Hypothalamus (tissue), 51 donors: ENCODE measurements at regions not wholly inside any gene's neighbourhood (a gene's known extent, or its start where the extent isn't known, plus 50 kb on each side); places are given as distances from the start of the nearest gene placed in this dataset.
A peak's percentile ranks its signal among the peaks of the same experiment; 100 is the strongest.

ENCODE experiments used
- DNase-seq, 51 donors: peaks; one replicate each; lab custom pipeline; 2025; lab: John Stamatoyannopoulos, UW

DNA sequence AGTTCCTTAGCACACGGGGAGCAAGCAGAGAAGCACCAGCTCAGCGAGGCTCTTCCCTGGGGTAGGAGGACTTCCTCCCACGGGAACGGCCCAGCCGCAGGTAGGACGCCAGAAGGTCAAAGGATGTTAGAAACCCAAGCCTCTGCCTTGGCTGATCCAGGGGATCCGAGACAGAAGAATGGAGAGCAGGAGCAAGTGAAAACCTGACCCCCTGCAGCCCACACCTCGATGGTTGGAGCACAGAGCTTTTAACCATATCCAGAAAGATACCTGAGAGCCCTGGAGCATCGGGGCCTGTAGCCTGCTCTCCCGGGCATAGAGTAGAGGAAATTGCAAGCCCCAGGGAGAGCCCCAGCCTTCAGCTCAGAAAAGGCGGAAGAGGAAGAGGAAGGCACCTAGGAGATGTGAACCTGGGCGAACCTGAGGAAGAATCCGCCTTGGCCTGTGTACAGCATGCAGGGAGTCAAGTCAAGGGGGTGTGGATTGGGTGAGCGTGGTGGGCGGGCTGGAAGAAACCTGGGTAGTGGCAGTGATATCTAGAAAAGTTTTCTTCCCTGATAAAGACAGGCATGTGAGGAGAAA is 76.3 kb downstream of the PSMG1 start:
- no peak for DNase-seq

DNA sequence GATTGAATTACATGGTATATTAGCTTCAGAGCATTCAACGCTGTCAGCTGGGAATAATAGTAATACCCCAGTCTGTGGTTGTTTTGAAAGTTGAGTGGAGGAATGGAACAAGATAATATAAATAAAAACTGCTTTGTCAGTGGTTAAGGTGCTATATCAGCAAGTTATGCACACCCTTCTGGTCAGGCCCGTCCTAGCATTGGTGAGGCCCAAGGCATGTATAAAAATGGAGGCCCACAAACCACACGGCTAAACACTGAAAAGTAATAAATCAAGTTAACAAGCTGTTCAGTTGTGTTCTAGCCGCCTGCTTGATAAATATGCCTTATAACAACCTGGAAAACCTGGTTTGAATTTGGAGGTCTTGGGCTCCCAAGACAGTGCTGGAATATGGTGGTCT is 77.4 kb downstream of the PSMG1 start:
- no peak for DNase-seq

DNA sequence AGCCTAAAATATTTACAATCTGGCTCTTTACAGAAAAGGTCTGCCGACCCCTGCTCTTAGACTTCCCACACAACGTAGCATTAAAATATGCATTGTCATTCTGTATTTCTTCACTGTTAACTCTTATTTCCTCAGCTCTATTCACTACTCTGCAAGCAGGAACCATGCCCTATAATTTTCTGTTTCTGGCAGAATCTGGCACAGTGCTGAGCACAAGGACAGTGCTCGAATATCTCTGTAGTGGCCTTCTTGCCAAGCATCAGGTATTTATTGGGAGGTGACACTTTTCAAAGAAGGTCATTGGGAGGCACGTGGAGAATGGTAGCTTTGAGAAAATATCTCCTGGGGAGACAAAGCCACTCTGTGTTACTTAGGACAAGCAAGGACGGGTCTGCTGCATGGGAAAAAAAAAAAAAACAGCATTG is 77.9 kb downstream of the PSMG1 start:
- DNase-seq, result no peak

DNA sequence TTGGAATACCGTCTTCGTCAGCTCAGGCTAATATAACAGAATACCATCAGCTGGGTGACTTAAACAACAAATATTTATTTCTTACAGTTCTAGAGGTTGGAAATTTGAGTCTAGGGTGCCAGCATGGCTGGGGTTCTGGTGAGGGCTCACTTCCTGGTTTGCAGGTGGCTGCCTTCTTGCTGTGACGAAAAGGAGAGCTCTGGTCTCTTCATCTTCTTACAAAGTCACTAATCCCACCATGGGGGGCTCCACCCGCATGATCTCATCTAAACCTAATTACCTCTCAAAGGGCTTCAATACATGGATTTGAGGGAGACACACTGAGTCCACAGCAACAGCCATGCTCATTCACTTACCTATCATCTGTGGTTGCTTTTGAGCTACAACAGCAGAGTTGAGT is 78.3 kb downstream of the PSMG1 start:
- DNase-seq, result no peak

DNA sequence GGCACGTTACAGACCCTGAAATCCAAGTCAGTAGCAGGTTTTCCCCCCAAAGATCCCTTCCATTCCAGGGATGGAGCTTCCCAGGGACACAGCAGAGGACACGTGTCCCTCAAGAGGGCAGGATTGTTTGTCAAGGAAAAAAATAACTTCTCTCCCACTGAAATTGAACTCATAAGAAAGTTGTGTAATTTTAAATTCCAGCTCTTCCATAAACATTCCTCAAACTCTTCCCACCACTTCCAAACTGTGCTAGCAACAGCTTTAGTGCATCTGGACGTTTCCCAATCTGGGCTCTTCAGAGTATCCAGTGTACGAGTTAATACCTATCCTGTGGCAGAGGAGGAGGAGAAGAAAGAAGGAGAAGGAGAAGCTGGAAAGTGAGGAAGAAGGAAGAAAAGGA is 79.6 kb downstream of the PSMG1 start:
- no peak for DNase-seq

DNA sequence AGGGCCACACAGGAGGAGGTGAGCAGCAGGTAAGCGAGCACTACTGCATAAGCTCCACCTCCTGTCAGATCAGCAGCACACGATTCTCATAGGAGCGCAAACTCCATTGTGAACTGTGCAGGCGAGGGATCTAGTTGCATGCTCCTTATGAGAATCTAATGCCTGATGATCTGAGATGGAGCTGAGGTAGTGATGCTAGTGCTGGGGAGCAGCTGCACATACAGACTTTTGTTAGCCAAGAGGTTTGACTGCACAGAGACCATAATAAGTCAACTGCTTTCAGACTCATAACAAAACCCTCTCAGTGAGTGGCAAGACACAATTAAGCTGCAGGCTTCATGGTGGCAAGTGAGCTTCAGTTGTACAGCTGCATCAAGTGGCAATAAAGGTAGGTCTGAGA is 83.4 kb downstream of the PSMG1 start:
- DNase-seq, result no peak

DNA sequence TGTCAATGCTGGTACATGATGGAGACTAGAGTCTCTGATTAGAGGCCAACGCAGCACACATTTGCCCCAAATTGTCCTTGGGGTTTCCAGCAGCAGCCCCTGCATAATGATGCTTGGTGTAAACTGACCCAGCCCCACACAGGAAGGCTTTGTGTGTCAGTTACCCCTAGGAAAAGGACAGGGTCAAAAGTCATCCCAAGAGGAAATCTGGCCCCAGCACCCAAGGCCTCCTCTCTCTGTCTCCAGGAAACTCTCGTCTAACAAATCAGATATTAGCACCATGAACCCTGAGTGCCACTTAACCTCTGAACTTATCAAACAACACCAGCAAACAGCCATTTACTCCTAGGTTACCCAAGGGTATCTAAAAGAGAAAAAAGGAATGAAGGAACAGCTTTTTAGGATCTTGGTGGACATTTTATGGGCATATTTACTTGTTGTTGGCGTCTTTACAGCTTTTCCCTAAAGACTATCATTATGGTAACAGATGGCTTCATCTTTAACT is 84.5 kb downstream of the PSMG1 start:
- DNase-seq, result no peak

DNA sequence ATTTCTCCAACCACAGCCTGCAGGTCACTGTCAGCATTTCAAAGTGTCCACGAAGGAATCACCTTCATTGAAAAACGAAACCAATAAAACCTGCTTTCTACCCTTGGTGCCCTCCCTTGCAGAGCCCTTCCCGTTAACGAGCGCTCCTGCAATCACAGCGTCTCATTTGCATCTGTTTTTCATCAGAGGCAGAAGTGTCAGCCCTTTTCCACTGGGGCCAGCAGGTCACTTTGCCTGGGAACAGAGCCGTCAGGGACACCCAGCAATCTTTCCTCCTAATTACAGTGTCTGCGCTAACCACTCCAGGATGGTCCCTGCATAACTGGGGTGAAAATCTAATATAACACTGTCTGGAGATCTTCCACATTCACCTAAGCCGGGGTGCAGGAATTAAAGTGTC is 85.3 kb downstream of the PSMG1 start:
- DNase-seq, result no peak

DNA sequence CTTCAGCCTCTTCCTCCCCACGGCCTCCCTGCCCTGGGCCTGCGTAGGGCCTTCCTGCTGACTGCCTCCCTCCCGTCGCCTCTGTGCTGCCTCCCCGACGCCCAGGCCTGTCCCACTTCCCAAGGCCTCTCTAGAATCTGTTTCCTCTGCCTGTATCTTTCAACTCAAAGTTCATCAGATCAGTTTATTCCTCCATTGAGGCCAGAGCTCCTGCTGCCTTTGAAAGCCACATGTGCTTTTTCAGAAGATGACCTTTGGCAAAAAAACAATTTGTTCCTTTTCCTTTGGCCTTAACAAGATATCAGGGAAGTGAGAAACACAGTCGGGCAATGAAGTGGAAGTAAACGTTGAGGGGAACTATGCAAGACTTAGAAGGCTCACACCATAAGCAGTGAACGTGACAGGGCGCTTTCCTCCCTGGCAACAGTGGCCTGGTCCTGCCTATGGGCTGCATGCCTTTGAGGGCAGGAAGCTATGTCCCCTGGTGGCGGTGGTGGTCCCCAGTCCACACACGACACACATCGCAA is 85.9 kb downstream of the PSMG1 start:
- DNase-seq, result peak in 17 of 51 donors; percentile 5 to 35 (median 15)

DNA sequence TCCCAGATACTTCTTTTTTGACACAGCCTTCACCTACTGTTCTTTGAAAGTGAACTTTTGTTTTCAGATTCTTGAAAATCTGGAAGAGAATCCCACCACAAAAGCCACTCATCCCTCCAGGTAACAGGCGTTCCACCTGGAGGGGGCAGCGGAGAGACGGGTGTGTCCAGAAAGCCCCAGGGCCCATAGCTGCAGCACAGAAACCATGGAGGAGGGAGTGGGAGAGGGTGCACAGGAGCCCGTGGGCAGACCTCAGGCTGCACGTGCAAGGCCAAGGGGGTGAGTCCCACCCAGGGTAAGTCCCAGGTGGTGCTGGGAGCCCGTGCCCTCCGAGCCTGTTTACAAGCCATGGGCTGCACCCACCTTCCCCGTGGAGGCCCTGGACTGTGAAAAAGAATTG is 86.5 kb downstream of the PSMG1 start:
- no peak for DNase-seq

DNA sequence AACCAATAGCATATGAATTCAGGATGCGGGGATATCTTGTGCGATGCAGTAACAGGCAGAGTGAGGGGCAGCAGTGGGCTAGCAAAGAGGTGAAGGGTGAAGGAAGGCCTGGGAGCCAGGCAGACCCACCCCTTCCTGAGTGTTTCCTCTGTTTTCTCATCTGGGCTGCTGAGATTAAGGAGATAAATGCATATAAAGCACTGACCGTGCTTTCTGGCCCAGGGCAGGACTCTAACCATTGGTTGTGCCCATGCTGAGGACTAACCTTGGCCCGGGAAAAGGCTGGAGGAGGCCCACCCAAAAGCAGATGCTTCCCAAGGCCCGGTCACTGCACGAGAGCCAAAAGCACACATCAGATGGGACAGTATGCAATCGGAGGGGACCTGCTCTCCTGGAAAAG is 87.6 kb downstream of the PSMG1 start:
- DNase-seq, result no peak

DNA sequence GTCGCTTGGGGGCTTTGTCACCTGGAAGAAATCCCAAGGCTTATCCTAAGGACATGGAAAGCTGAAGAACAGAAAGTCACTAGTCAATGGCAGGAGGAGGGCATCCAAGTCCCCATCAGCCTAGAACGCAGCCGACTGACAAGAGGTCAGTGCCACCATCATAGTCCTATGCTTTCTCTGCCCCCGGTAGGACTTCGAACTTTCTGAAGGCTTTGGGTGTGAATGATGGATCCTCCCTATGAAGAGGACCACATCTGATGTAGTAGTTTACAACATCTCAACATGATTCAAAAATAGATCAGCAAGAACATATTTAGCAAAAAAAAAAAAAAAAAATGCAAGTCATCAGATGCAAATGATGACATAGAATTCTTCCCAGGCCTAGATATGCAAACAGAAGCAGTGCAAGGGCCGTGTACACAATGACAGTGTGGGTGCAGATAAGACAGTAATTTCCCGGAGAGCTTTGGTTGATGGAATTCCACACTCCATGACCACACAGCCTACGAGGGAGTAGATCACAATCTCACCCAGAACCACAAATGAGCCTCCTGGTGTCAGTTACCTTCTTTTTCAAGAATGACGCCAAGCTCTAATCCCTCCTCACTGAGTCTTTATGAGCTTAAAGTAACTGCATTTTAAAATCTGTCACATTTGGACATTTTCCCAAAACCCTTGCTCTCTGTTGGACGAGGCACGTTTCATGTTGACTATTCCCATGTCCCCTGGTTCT is 88.2 kb downstream of the PSMG1 start:
- DNase-seq, result no peak

DNA sequence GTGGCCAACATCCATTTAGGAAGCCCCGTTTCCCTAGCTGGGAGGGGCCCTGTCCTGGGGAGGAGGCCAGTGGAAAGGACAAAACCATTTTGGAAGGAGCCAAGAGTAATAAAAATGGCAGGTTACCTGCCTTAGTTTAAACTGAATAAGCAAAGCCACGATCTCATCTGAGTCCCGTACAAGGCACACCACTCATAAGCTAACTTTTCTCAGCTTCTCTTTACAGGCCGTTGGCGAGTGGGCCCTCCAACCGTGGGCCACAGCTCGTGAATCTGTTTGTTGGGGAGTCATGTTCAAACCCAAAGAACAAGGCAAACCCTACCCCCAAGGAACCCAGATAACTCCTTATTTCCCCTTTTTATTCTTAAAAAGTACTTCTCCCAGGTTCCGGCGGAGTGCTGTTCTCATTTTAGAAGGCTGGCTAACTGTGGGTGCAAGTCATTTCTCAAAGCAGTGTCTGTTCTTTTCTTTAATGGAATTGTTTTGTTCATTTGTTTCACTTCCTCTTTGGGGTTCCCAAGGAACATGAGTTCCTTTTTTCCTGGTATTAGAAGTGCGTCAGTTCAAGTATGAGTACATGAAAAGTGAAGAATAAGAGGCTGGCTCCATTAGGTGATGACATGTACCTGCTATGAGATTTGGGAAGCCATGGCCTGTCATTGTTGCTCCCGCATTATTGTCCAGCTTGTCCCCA is 89.0 kb downstream of the PSMG1 start:
- peak in 1 of 51 donors; percentile 17 for DNase-seq

DNA sequence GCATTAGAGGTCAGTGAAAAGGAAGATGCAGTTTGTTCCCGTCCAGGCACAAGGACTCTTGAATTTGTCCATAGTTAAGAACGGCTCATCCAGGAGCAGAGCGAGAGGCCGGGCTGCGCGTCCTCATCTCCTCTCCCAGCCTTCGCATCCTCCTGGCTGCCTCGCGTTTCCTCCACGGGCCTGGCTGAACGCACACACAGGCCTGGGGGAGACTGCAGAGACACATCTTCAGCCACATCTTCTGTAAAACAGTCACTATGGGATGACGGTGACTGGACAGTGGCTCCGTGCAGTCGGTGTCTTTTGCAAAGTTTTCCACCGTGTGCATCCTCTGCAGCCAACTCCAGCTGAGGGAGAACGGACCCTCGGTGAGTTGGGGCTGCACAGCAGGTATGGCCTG is 89.7 kb downstream of the PSMG1 start:
- DNase-seq, result no peak

DNA sequence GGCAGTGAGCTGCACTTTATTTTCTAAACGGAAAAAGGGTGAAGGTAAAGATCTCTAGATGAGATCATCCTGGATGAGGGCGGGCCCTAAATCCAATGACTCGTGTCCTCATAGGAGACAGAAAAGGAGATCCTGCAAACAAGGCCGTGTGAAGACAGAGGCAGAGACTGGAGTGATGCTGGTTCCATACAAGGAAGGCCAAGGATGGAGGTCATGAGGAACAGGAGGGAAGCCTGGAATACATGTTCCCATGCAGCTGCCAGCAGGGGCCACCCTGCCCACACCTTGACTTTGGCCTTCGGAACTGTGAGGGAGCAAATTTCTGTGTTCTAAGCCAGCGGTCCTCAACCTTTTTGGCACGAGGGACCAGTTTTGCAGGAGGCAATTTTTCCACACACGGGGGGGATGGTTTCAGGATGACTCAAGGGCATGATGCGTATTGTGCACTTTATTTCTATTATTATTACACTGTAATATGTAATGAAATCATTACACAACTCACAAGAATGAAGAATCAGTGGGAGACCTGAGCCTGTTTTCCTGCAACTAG is 94.3 kb downstream of the PSMG1 start:
- DNase-seq, result no peak

DNA sequence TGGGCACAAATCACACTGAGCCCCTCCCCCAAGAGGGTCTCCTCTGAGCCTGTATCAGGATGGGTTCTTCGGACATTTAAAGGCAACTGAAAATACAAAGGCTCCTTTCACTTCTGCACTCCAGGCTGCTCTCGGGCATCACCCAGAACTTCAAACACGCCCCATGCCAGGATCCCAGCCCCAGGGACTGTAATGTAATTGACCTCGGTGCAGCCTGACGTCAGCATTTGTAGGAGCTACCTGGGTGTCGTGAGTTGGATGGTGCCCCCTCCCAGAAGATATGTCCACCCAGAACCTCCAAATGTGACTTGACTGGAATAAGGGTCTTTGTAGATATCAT is 95.2 kb downstream of the PSMG1 start:
- peak in 2 of 51 donors; percentile 16 to 23 for DNase-seq

DNA sequence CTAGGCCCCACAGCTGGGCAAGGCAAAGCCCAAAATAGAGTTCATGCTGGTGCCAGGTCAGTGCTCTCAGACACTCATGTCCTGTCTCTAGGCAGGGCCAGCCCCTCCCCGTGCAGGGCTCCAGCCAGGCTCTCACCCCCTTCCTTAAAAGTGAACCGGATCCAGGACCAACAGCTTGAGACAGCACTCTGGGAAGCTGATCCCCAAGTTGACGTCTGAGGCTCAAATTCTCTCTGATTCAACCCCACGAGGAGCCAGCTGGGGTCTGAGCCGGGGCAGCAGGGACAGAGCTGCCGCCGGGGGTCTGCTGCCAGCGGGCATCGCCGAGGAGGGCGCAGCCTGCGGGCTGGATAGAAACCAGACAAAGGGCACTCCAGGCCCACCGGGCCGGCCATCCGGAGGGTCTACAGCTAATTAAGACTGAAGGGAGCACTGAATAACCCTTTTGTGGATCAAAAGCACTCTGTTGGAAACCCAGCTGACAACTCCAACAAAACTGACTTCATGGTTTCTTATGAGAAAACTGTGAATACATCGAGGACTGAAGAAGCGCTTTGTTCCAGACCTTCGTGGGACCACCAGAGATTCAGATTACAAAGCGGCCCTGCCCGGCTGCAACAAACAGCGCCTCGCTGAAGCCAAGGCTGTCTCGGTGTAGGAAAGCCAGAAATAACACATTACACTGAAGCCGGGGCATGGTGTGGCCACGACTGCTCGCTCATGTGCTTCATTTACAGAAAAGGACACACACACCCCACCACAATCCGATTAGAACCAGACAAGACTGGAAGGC is 95.8 kb downstream of the PSMG1 start:
- DNase-seq, result peak in 2 of 51 donors; percentile 7 to 8

DNA sequence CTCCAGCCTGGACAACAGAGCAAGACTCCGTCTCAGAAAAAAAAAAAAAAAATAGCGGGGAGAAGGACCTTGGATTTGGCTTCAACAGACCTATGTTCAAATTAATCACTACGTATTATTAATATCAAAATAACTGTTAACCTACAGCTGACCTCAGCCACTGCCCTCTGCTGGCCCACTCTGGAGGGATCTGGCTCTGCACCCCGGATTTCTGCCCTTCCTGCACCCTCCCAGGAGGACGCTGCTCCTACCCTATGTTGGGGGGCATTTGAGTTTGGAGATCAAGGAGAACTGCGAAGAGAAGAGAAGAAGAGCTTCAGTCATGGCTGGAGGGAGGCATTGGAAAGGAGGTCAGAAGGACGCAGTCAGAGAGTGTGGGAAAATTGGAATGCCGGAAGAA is 96.7 kb downstream of the PSMG1 start:
- no peak for DNase-seq

DNA sequence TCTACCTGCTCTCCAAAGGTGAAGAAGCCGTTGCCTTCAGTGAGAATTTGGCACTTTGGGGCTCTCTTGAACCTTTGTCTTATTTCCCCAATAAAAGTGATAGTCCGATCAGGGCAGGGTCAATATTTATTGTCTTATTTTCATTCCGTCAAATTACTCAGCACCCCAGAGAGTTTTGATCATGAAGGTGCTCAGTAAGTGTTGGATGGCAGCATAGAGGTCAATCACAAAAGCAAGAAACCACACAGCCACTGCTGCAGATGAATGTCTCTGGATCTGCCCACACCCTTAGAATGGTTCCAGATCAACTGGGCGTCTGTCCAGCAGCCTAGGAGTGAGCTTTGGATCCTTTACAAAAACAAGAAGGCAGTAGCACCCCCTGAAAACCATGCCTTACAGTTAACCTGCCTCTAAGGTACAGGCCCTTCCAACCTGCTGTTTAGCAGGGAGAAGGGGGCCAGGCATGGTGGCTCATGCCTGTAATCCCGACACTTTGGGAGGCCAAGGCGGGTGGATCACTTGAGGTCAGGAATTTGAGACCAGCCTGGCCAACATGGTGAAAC is 97.3 kb downstream of the PSMG1 start:
- no peak for DNase-seq

DNA sequence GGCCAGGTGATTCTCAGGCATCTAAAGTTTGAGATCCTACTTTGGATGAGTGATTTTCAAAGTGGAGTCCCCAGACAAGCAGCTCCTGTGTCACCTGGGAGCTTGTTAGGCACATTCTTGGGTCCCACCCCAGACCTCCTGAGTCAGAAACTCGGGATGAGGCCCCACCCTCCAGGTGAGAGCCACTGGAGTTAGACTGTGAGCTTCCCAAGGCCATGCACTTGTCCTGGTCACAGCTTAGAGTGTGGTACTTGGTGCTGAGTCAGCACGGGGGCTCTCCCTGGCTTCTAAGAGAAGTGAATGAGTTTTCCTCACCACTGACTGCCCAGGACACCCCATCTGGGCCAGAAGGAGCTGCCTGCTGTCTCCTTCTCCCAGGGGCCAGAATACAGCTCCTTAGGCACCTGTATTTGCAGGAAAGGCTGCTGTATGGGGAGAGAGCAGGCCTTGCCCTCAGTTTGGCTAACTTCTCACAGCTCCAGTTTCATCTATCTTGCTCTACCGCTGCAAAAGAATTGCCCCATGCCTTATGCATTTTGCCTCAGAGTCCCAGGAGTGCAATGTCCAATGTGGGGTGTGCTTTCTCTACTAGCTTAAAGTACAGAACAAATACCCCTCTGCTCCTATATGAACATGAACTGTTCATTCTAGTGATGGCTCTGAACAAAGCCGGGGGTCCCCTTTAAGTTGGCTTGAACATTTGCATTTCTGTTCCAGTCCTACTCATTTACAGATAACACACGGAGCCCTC is 98.1 kb downstream of the PSMG1 start:
- no peak for DNase-seq
